MM.1S (cell line): ENCODE measurements at regions not wholly inside any gene's neighbourhood (a gene's known extent, or its start where the extent isn't known, plus 50 kb on each side); places are given as distances from the start of the nearest gene placed in this dataset.

Source experiments
- DNase-seq: peaks from one replicate; pipeline ENCODE4 v3.0.0-alpha.2; 2015
- H2AFZ ChIP-seq: fragments of 300-600 bp; sonication (generic); 2 replicates; pipeline ENCODE4 v1.6.0; 2016; ENCODE audit warnings: antibody characterized with exemption, low read length
- H3F3A ChIP-seq: fragments of 300-600 bp; sonication (generic); 2 replicates; pipeline ENCODE4 v1.6.1; 2016; ENCODE audit warnings: mild to moderate bottlenecking, antibody characterized with exemption, low read length, moderate library complexity, mixed read lengths; ENCODE audit not compliant: insufficient read depth
- H3K27ac ChIP-seq: fragments of 300-600 bp; sonication (generic); 2 replicates; pipeline ENCODE4 v1.5.1; 2016; ENCODE audit warnings: mild to moderate bottlenecking, low read length
- H3K27me3 ChIP-seq: fragments of 300-600 bp; sonication (generic); replicated peaks from 2 replicates; pipeline ENCODE4 v1.6.0; 2016; ENCODE audit warnings: low read length; ENCODE audit not compliant: insufficient read depth
- H3K36me3 ChIP-seq: fragments of 300-600 bp; sonication (generic); replicated peaks from 2 replicates; pipeline ENCODE4 v1.6.1; 2016; ENCODE audit warnings: mild to moderate bottlenecking, low read length, mixed read lengths; ENCODE audit not compliant: insufficient read depth
- H3K4me1 ChIP-seq: fragments of 300-600 bp; sonication (generic); 2 replicates; pipeline ENCODE4 v1.6.1; 2016; ENCODE audit warnings: low read length, mixed read lengths
- H3K4me2 ChIP-seq: fragments of 300-600 bp; sonication (generic); 2 replicates; pipeline ENCODE4 v1.6.0; 2016; ENCODE audit warnings: low read depth, low read length
- H3K4me3 ChIP-seq: fragments of 300-600 bp; sonication (generic); 2 replicates; pipeline ENCODE4 v1.5.1; 2016; ENCODE audit warnings: low read length, mixed read lengths
- H3K79me2 ChIP-seq: fragments of 300-600 bp; sonication (generic); 2 replicates; pipeline ENCODE4 v1.6.1; 2016; ENCODE audit warnings: mixed run types, low read length, mixed read lengths
- H3K9ac ChIP-seq: fragments of 300-600 bp; sonication (generic); 2 replicates; pipeline ENCODE4 v1.6.1; 2016; ENCODE audit warnings: low read length, mixed read lengths
- H3K9me2 ChIP-seq: fragments of 300-600 bp; sonication (generic); replicated peaks from 2 replicates; pipeline ENCODE4 v1.6.1; 2016; ENCODE audit warnings: mild to moderate bottlenecking, low read length, mixed read lengths; ENCODE audit not compliant: insufficient read depth
- H3K9me3 ChIP-seq: fragments of 300-600 bp; sonication (generic); replicated peaks from 2 replicates; pipeline ENCODE4 v1.6.1; 2016; ENCODE audit warnings: mild to moderate bottlenecking, low read length, mixed read lengths; ENCODE audit not compliant: insufficient read depth
- H4K20me1 ChIP-seq: fragments of 300-600 bp; sonication (generic); 2 replicates; pipeline ENCODE4 v1.6.1; 2016; ENCODE audit warnings: mild to moderate bottlenecking, low read length, moderate library complexity, mixed read lengths; ENCODE audit not compliant: insufficient read depth
- CTCF ChIP-seq: fragments of 300-600 bp; sonication (generic); IDR thresholded peaks from 2 replicates; pipeline ENCODE4 v1.5.1; 2016; ENCODE audit warnings: antibody characterized with exemption, low read length, mixed read lengths
- EZH2 ChIP-seq: fragments of 300-600 bp; sonication (generic); optimal IDR thresholded peaks from 2 replicates; pipeline ENCODE3; 2017; ENCODE audit warnings: low read depth, mild to moderate bottlenecking, antibody characterized with exemption, low read length, mixed read lengths
- EZH2phosphoT487 ChIP-seq: fragments of 300-600 bp; sonication (generic); IDR thresholded peaks from 2 replicates; pipeline ENCODE4 v1.6.1; 2018; ENCODE audit warnings: antibody characterized with exemption, low read length

DNA sequence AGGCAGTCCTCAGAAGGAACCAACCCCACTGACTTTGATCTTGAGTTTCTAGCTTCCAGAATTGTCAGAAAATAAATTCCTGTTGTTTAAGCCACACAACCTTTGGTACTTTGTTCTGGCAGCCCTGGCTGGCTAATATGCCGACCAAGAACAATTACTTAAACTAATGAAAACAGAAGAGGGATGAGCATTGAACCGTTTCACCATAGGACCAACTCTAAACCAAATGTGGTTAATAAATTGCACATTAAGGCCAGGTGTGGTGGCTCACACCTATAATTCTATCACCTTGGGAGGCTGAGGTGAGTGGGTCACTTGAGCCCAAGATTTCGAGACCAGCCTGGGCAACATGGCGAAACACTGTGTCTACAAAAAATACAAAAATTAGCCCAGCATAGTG, 160.9 kb upstream of the RAI14 start:
- TF ChIP-seq EZH2phosphoT487 (no peak), CTCF (no peak), EZH2 (no peak)
- no peak overlapping the region for H3K27ac ChIP-seq

GRCh38 chr5:34496260-34496691, 159.9 kb upstream of the RAI14 start:
- Histone ChIP-seq H3K9me3 (no peaks in the 10 kb centered on the region), H3K9ac (no peak overlapping the region), H3K27me3 (no peaks in the 10 kb centered on the region), H3K79me2 (no peaks in the 10 kb centered on the region), H3K27ac (no peak overlapping the region), H2AFZ (no peak overlapping the region), H4K20me1 (no peaks in the 10 kb centered on the region), H3K4me2 (no peak overlapping the region), H3K4me3 (no peak overlapping the region), H3F3A (no peaks in the 10 kb centered on the region), H3K9me2 (no peaks in the 10 kb centered on the region), H3K4me1 (no peaks in the 10 kb centered on the region), H3K36me3 (no peaks in the 10 kb centered on the region)
- DNase-seq, result no peak
- no peak for TF ChIP-seq EZH2
- no peak for TF ChIP-seq CTCF
- no peak for TF ChIP-seq EZH2phosphoT487

More for the DNA sequence above, 160.9 kb upstream of the RAI14 start:
- no peak overlapping the region for H3K9ac ChIP-seq
- H2AFZ ChIP-seq, result no peak overlapping the region
- no peaks in the 10 kb centered on the region for H3F3A ChIP-seq
- H3K27me3 ChIP-seq, result no peaks in the 10 kb centered on the region
- H3K9me3 ChIP-seq, result no peaks in the 10 kb centered on the region
- H3K79me2 ChIP-seq, result no peaks in the 10 kb centered on the region
- no peaks in the 10 kb centered on the region for H4K20me1 ChIP-seq
- no peak for DNase-seq
- no peak overlapping the region for H3K4me2 ChIP-seq
- H3K36me3 ChIP-seq, result no peaks in the 10 kb centered on the region
- no peaks in the 10 kb centered on the region for H3K4me1 ChIP-seq
- H3K4me3 ChIP-seq, result no peak overlapping the region
- H3K9me2 ChIP-seq, result no peaks in the 10 kb centered on the region

DNA sequence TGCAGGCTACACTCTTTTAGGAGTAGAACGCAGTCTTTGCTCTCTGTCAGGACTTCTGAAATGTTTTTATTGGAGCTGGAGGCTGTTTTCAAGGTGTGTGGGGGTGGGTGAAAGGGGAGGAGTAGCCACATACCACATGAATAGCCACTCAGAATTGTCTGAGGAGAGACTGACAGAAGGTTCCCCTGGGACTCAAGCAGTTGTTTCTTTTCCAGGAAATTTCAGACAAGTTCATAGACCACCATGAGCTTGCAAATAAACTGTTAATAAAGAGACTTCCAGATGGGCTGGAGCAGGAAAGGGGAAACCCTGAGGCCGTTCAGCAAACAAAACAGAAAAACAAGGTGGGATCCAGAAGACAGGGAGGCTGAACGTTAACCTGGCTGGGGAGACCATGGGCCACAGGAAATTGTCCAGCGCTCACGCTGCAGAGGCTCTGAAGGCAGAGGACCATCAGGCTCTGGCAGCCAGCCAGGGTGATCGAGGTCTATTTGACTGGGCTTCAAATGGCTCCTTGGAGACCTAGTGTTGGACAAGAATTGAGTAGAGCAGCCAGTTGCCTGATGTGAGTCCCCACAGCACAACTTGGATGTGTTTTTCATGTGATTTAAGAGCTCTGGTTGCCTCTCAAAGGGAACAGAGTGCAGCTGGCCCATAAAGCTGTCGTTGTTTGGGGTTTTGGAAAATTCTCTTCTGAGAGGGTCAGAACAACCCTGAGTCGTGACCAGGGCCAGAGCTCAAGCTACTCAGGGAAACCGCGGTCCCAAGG, 159.2 kb upstream of the RAI14 start:
- no peak overlapping the region for H2AFZ ChIP-seq
- H3K9me3 ChIP-seq, result no peaks in the 10 kb centered on the region
- no peaks in the 10 kb centered on the region for H3K36me3 ChIP-seq
- no peaks in the 10 kb centered on the region for H3K27me3 ChIP-seq
- no peaks in the 10 kb centered on the region for H3F3A ChIP-seq
- H3K4me3 ChIP-seq, result no peak overlapping the region
- H3K9me2 ChIP-seq, result no peaks in the 10 kb centered on the region
- H3K4me2 ChIP-seq, result no peak overlapping the region
- no peaks in the 10 kb centered on the region for H3K4me1 ChIP-seq
- H4K20me1 ChIP-seq, result no peaks in the 10 kb centered on the region
- H3K27ac ChIP-seq, result no peak overlapping the region
- no peak for DNase-seq
- H3K79me2 ChIP-seq, result no peaks in the 10 kb centered on the region
- no peak overlapping the region for H3K9ac ChIP-seq
- TF ChIP-seq CTCF, result no peak
- no peak for TF ChIP-seq EZH2
- TF ChIP-seq EZH2phosphoT487, result no peak
